ENCODE measurements at regions not wholly inside any gene's neighbourhood (a gene's known extent, or its start where the extent isn't known, plus 50 kb on each side); places are given as distances from the start of the nearest gene placed in this dataset.

DNA sequence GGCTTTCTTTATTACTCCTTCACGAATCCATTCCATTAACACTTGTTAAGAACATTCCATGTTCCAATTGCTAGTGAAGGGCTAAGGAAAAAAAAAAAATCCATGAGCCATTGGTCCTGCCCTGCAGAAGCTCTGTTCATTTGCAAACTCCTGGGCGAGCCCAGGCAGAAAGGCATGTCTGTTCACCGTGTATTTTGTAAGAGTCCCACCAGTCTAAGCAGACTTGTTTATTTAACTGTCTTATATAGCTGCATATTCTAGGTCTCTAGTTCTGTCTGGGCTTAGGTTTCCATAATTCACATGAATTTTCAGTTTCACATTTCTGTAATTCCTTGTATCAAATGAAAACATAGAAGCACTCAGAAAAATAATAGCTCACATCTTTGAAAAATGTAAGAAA, 97.4 kb upstream of the POU2AF2 start:
- DNase-seq (ENCODE audit: low read depth, low spot score) = no peak

DNA sequence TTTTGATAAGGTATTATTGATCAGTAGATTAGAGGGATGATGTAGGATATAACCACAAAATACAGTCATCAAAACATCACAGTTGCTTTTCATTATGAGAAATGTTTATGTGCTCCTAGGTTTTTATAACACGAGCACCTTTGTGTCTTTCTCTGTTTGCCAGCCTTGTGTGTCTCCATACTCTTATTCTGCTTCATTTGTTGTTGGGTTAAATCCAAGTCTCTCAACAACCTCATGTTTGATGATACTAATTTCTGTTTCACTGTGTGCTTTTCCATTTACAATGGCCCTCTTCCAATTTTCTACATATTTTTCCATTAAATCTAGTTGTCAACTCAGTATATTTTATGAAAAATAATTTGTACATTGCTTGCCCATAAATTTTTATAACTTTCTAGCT, 107.7 kb upstream of the POU2AF2 start:
- DNase-seq (ENCODE audit: low read depth, low spot score) = no peak

DNA sequence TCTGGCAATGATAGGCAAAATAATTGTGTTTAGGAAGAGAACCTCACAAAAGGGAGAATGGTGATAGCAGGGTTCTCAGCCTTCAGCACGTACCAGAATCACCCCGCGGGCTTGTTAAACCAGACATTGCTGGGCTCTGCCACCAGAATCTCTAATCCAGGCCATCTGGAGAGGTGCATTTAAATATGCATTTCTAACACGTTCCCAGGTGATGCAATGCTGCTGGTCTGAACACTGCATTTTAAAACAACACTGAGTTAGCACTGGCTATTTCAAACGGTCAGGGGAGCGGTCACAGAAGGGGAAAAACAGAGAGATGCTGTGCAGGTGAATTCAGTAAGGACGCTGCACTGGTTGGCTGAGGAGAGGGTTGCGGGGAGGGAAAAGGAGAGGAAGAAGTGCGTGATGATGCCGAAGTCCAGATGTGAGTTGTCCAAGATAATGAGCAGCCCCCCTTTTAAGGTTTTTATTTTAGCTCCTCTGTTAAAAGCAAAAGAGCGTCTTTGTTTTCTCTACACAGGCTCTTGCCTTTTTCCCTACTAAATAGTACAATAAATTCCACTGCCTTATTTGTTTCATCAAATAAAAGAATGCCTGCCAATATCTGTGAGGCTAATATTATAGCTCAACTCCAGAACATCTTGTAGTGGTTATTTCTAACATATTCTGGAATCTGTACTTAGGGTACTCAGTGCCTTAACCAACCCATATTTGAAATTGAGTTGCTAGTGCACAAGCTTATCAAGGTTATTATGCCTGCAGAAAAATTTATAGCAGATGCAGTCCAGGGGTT, 109.6 kb upstream of the POU2AF2 start:
- no peak for DNase-seq (ENCODE audit: low read depth, low spot score)

DNA sequence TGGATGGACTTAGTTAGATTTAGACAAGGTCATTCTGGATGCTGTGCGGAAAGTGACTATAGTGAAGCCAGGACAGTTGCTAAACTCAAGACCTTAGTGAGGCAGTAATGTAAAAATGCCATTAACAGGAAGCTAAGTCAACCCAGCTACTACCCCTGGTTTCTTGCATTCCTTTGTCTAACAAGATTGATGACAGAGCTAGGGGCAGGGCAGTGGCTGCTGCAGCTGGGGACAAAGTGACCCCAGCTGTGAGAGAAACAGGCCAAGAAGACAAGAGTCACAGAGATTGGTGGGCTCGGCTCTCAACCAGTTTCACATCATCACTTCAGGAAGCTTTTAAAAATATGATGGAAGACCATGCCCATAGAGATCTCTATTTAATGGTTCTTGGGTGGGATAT, 110.4 kb upstream of the POU2AF2 start:
- DNase-seq (ENCODE audit: low read depth, low spot score) = no peak

DNA sequence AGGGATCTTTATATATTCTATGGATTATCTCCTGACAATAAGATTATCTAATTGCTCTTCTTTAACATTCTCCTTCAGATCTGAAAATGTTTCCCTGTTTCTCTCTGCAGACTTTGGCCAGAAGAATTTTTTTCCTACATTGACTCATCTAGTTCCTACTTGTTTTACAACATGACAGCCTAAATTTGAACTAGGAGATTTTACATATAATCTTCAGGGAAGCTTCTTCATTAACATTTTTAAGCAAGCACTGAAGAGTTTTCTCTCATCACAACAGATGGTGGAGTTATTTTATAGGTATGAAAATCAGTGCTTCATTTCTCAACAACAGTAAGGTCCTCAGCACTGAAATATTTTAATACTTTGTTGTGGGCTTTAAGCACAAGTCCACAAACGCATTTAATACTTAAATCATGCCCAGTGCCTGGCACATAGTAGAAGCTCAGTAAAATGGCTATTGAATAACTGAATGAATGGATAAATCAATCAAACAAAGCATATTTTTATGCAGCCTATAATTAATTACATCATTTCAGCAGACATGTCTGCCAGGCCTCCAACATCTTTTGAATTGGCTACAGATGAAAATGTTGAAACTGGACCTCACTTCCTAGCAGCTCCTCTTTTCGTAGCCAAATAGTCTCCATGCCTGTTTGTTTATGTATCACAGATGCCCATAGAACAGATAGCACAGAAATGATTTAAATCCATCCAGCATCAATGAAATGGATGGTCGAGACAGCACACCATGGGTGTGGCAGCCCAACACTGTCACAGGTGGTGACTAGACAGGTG, 117.3 kb upstream of the POU2AF2 start:
- no peak for DNase-seq (ENCODE audit: low read depth, low spot score)

DNA sequence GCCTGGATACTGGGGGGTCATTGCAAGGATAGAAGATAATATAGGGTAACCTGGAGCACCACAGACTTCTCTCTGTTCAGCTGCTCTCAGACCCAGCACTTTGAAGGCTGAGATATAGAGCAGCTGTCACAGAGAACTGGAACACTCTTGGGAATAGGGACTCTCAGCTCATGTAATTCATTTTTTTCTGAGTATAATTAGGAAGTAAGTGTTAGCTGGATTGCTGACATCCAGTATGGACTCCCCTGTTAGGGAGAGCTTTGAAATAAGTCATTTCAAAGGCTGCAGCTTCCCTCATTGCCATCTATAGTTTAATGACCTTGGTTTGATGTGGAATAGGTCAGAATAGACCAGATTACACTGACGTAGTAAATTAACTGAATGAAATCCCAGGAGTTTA, 120.8 kb upstream of the POU2AF2 start:
- DNase-seq (ENCODE audit: low read depth, low spot score) = no peak

DNA sequence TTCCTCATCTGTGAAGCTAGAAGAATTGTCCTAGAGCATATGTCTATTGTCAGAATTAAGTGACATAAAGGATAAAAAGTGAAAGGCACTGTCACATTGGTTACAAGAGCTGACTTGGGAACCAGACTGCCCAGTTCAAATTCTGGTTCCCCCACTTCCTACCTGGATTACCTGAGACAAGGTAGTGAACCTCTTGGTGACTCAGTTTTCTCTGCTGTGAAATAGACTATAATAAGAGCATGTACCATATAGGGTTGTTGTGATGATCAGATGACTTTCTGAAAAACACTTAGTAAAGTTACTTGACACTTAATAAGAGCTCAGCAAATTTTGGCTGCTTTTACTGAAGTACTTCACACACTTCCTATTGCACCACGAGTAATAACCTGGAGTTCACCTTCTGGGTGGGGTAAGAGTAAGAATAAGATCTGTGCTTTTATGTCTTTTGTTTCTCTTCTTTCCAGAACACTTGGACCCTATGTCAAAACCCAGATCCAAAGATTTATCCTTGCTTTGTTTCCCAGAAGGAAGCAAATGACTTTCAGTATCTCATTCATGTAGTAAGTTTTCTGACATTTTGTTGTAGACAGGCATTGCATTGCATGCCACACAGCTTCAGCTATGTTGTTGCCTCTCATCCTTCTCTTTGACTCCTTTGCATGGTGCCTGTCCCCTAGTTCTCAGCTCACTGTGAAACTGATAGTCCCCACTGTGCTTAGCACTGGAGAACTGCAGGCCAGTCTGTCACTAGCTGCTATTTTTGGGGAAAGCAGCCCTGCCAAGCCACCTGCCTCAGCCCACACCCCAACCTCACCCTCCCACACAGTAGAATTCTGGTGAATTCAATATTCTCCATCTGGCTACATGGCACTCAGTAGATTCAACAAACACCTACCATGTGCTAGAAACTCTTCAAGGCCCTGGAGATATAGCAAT, 121.8 kb upstream of the POU2AF2 start:
- DNase-seq (ENCODE audit: low read depth, low spot score) = no peak

DNA sequence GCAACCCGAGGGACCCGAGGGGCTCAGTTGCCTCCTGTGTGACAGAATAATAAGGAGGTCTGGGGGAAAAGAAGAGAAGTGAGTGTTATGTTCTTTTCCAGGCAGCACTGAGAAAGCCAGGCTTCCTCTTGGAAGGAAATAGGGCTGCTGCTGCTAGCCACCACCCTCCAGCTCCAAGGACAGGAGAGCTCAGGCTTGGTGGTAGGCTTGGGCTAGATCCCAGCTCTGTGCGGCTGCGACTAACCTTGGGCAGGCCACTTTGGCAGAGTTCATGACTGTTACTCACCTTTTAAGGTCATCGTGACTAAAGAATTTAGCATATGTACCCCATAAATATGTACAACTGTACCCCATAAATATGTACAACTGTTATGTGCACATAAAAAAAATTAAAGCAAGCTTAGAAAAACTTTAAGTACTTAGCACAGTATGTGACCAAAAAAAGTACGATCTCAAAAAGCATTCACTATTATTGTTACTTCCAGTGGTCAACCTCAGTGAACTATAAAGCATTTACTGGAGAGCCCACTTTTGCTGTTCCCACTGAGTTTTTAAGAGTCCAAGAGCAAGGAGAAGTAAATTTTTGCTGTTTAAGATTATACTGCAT, 124.7 kb upstream of the POU2AF2 start:
- no peak for DNase-seq (ENCODE audit: low read depth, low spot score)

DNA sequence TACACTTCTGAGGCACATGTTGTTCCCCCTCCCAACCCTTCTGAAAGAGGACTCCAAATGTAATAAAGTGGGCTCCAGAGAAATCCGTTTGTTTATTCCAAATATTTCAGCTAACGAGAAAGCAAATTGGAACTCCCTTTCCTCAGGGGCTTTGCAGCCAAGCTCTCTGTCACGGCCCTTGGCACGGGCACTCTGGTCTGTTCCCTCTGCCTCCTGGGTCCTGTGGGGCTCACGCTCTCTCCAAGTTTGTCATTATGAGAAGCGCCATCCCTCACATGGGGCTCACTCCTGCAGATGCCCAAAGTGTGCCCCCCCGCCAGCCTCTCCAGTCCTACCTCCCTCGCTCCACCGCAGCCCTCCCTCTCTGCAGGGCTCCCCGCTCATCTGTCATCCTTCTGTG, 125.4 kb upstream of the POU2AF2 start:
- no peak for DNase-seq (ENCODE audit: low read depth, low spot score)

DNA sequence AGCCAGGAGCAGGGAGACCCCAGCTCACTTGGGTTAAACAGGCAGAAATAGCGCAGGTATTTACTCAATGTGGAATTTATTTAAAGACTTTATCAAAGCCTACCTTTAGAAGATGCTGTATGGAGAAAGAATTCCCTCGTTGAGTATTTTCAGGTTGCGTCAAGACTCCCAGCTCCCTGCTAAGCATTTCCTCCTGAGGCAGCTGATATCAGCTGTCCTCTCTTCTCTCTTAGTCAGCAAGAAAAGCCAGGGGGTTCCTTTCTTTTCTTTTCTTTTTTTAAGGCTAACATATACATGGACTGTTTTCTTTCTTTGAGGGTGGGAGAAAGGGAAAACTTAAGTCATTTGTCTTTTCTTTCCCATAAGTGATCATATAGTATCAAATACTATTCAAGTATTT, 125.8 kb upstream of the POU2AF2 start:
- no peak for DNase-seq (ENCODE audit: low read depth, low spot score)

DNA sequence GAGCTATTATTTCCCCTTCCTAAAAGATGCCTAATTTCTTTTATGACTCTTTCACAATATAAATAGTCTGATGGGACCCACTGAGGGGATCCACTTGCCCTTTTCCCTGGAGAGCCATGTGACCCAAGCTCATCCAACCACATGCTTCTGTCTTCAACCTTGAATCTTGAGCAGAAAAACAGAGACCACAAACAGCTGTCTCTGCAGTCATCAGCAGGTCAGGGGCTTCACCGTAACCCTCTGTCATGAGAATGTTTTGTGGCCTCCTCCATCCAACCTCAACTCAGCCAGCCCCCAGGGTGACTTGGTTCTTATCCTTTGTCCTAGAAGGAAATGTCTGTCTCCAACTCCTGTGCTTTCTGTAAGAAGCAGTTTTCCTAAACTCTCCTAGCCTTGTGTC, 129.6 kb upstream of the POU2AF2 start:
- no peak for DNase-seq (ENCODE audit: low read depth, low spot score)

DNA sequence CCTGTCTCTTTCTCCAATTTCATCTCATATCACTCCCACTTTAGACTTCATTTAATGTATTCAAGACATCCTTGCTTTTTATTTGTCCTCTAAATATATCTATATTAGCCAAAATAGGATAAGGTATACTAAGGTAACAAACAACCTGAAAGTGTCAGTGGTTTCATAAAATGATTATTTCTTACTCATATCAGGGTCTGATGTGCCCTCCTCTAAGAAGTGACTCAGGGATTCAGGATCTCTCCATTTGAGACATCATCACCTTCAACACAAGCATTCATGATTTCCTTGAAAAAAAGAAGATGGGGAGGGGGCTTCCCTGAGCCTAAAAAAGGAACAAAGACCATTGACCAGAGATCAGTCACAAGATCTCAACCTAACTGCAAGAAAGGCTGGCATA, 131.4 kb upstream of the POU2AF2 start:
- DNase-seq (ENCODE audit: low read depth, low spot score) = no peak

DNA sequence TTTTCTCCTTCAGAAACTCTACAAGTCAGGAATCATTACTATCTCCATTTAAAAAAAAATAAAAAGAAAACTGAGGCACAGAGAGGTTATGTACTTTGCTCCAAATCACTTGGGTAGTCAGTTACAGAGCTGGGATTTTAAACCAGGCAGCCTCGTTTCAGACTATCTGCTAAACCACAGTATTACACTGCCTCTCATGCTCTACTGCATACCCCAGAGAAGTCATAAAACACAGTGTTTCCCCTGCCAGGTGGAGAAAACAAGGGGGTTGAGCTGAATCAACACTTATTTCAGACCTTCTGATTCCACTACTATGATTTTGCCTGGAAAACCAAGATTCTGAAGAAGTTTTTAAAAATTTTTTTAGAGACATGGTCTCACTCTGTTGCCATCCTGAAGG, 132.9 kb upstream of the POU2AF2 start:
- DNase-seq (ENCODE audit: low read depth, low spot score) = no peak

DNA sequence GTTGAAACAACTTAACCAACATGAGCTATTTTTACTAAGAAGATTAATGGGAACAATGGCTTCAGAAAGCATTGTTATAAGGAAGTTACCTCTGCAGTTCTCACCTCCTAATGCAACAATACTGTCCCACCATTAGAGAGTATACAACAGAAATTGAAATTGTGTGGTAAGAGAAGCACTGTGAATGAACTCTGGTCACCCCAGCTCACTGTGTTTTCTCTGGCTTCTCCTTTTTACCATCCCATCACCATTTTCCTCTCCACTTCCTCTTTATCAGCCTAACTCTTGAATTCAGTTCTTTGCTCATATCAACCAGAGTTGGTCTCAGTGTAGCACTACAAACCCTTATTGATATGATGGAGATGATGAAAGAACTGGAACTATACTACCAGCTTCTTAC, 138.0 kb upstream of the POU2AF2 start:
- DNase-seq (ENCODE audit: low read depth, low spot score) = no peak

DNA sequence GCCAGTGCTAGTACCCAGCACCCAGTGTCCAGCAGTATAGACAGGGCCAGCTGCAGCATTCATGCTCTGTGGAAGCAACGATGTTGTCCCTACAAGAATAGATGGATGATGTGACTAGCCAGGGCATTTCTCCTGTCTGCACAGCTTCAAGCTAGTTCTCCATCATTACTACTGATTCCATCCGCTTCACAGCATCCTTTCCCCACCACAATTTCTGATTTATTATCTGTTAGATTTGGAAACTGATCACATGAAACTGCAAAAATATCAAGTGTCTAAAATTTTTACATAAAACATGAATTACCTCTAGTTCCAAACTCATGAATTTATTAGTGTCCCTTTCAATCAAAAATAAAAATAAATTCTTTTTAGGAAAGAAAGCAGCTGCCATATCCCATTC, 138.9 kb upstream of the POU2AF2 start:
- DNase-seq (ENCODE audit: low read depth, low spot score) = no peak

DNA sequence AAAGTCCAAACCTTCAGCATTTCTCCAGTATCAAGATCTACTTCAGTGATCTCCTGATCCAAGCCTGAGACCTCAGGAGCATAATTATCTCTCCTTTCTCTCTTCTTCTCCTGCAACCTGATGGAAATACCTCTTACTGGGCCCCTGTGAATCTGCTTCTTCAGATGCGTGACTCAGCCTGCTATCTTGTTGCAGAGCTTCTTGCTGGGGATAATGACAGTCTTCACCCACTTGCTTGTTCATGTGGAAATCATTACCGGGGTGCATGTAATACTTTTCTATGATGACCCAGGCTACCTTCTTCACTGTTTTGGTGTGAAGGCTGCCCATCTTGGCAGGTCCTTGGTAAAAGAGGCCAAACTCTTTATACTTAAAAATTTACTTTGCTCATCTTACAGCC, 140.0 kb upstream of the POU2AF2 start:
- DNase-seq (ENCODE audit: low read depth, low spot score) = no peak

DNA sequence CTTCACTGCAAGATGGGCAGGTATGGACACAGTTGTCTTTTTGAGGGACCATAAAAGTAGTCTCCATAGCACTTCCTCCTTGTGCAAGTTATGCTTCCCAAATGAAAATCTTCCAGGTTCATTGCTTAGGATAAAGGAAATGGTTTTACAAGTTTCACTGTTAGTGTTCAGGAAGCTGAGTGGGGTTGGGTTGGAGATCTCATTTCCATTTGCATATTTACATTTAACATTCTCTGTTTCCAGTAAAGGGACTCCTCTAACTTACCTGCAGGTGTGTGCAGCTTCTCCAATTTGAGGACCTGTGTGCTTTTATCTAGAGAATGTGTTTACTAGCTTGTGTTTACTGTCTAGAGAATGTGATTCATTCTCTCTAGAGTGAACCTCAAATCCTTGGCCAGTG, 141.3 kb upstream of the POU2AF2 start:
- no peak for DNase-seq (ENCODE audit: low read depth, low spot score)

DNA sequence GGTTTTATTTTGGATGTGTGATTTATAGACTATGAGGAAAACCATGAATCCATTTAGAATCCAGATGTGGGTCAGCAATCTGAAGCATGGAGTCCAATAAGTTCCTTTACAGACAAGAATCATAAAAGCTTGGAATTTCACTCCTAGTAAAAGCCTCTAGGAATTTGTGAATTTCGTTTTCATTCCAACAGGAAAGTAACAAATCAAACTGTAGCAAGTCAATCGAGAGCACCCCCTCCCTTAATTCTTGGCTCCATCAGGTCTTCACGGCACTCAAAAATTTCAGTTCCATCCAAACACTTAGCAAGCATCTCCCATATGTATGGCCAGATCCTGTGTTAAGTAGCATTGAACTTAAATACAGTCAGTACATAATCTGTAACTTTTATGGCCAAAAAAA, 143.6 kb upstream of the POU2AF2 start:
- no peak for DNase-seq (ENCODE audit: low read depth, low spot score)

DNA sequence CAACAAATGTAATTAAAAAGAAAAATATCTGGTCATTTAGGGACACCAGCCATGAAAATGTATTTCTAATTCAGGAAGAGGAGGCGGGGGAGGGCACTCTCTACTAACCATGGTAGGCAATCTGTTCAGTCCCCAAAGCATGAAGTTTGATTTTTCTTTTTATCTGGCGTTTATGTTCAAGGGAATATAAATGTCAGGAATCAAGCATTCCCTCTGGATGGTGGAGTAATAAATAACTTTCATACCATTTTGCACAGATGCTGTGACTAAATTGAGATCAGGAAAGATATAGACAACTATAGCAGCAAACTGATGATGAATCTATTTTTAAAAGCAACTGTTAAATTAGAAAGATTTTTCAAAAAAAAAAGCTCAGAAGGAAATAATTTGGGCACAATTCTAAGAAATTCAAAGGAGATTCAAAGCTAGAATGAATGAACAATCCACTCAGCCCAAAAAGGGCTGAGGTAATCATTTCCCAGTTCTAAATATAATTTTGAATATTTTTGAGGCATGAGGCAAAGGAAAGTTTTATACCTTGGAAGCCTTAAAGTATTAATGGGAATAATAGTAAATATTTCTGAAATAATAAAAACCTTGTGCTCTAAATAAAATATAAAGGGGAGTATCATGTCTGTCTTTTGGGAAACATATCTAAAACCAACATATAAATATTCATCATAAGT, 146.4 kb upstream of the POU2AF2 start:
- DNase-seq (ENCODE audit: low read depth, low spot score) = no peak

DNA sequence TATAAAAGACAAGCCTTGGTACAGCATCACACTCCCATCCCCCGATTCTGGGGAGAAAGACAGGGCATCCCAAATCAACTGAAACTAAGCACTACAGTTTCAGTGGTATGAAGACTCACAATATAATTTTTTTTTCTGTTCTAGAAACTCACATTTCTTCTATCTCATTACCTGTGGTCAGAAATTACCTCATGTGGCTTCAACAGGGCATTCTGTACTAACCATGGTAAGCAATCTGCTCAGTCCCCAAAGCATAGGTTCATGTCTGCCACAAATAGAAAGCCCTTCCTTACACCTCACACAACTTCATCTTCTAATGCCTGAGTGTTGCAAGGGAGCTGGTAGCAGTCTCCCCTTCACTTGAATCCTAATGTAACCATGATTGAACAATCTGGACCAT, 147.4 kb upstream of the POU2AF2 start:
- no peak for DNase-seq (ENCODE audit: low read depth, low spot score)

DNA sequence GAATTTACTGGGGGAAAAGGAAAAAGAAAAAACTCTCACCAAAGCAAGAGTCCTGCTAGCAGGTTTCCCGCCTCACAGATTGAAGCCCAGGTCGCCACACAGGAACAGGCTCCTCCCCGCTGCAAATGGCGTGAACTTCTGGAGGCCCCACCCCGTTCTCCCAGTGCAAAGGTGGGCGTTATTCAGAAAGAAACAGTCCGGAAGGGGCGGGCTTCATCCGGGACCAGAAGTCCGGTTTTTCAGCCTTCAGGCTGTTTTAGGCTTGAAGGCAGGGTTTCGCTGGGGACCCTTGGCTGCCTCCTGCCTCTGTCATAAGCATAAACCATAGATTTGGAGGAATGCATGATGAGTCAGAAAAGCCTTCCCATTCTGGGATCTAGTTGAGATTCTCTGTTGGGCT, 148.3 kb upstream of the POU2AF2 start:
- DNase-seq (ENCODE audit: low read depth, low spot score) = no peak
